Thyroid gland (tissue), 4 donors: ENCODE measurements at regions not wholly inside any gene's neighbourhood (a gene's known extent, or its start where the extent isn't known, plus 50 kb on each side); places are given as distances from the start of the nearest gene placed in this dataset.

Experiments used
- CTCF ChIP-seq, 6 experiments: fragments of 200-600 bp in 3 of 6; fragments of 450-650 bp in 3 of 6; sonication (generic) in 3 of 6; IDR thresholded peaks; one replicate each; pipeline ENCODE4 v1.5.1; 2016 to 2019; ENCODE audit warnings: antibody characterized with exemption in 6 of 6, mild to moderate bottlenecking in 2 of 6, inconsistent platforms in 1 of 6, moderate library complexity in 1 of 6
- POLR2A ChIP-seq, 2 donors: fragments of 450-650 bp; IDR thresholded peaks; one replicate each; pipeline ENCODE4 v1.6.1; 2017; ENCODE audit warnings: antibody characterized with exemption in 2 of 2, mild to moderate bottlenecking in 2 of 2, moderate library complexity in 1 of 2

- TF ChIP-seq CTCF (IDR thresholded peaks at IDR 0.05) (no peak), POLR2A (IDR thresholded peaks at IDR 0.05) (no peak)
Observed at GRCh38 chr5:115424446-115424845, 120.1 kb downstream of the FEM1C start.
